Fibroblast of pulmonary artery (primary cell): ENCODE measurements at regions not wholly inside any gene's neighbourhood (a gene's known extent, or its start where the extent isn't known, plus 50 kb on each side); places are given as distances from the start of the nearest gene placed in this dataset.
A peak's percentile ranks its signal among the peaks of the same experiment; 100 is the strongest.

ENCODE experiments used
- DNase-seq: peaks from one replicate; pipeline ENCODE4 v3.0.0-alpha.2; 2010; ENCODE audit warnings: low read depth
- H3K4me3 ChIP-seq: replicated peaks from 2 replicates; pipeline ENCODE4 v1.5.1; 2011; ENCODE audit warnings: low read depth, mild to moderate bottlenecking, control low read depth, low read length, moderate library complexity
- TF ChIP-seq, protein P1 (sequence below): IDR thresholded peaks from 2 replicates; pipeline ENCODE4 v1.5.1; 2011; ENCODE audit warnings: mild to moderate bottlenecking, control low read depth, low read length, inconsistent platforms; ENCODE audit errors: missing control alignments

DNA sequence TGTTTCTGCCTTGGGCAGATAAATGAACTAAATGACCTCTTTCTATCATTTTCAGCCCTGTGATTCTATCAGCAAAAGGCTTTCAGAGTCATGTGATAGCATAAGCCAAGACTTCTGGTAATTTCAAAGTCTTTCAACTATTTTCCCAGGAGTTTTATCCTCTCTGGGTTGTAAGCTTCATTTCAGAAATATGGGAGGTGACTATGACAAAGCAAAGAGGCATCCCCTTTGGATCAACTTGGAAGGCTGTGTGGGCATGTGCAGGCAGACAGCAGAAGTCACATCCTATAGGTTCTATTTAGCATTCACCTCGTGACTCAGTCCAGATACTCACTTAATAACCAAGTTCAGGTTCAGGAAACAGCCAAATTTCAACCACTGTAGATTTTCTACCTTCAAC lies 149.0 kb upstream of the FST start:
- no peak overlapping the region for H3K4me3 ChIP-seq
- peak; percentile 61 for DNase-seq
- TF ChIP-seq, protein P1, sequence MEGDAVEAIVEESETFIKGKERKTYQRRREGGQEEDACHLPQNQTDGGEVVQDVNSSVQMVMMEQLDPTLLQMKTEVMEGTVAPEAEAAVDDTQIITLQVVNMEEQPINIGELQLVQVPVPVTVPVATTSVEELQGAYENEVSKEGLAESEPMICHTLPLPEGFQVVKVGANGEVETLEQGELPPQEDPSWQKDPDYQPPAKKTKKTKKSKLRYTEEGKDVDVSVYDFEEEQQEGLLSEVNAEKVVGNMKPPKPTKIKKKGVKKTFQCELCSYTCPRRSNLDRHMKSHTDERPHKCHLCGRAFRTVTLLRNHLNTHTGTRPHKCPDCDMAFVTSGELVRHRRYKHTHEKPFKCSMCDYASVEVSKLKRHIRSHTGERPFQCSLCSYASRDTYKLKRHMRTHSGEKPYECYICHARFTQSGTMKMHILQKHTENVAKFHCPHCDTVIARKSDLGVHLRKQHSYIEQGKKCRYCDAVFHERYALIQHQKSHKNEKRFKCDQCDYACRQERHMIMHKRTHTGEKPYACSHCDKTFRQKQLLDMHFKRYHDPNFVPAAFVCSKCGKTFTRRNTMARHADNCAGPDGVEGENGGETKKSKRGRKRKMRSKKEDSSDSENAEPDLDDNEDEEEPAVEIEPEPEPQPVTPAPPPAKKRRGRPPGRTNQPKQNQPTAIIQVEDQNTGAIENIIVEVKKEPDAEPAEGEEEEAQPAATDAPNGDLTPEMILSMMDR, result no peak

DNA sequence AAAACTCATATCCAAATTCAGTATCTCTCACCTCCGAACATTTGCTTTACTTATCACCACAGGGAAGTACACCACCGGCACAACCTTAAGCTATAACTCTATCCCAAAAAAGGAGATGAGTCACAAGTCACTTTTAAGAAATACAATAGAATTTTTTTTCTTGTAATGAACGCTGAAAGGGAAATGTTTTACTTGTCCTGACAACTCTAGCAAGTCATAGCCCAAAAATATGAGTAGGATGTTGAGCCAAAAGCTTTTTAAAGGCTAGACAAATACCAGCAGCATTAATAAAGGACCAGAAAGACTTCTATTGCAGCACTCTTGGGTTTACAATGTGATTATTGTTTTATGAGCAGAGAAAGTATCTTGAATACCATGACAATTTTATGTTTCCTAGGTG lies 147.3 kb upstream of the FST start:
- H3K4me3 ChIP-seq, result no peak overlapping the region
- TF ChIP-seq, protein P1, result no peak
- DNase-seq, result peak; percentile 71

DNA sequence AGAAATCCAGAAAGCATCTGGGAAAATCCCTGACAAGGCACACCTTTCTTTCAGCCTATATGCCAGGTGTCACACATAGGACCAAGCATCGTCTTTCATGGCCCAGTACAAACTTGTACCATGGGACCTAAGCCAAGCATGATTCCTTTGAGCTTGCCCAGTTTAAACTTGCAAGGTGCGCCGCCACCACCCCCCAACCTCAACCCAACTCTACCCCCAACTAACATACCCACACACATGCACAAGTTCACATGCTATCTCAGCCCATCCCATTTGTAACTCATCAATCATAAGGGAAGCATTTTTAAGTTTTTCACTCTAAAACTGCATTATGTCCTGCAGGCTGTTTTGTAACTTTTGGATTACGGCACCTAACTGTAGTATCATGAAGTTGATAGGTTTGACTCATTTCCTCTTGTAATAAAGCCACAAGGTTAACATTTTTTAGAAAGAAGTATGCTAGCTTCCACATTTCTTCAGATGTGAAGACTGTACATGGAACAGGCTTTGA lies 145.9 kb upstream of the FST start:
- peak; percentile 85 for DNase-seq
- TF ChIP-seq, protein P1, result no peak
- no peak overlapping the region for H3K4me3 ChIP-seq

DNA sequence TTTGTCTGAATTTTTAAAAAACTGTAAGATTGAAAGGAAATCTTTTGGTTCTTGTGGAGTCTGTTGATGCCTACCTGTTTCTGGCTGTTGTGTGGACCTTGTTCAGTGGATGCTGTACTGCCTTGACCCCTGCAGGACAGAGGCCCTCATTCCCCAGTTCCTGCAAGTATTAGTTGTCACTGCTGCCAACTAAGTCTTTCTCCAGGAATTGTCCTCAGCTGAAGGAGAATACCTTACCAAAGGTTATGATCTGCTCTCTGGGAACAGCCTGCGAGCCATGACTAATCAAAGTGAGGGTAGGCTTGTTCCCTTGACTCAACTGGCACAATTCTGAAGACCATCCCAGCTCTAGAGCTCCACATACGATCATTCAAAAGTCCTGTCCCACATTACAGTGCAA lies 145.3 kb upstream of the FST start:
- TF ChIP-seq, protein P1, result peak; percentile 31
- H3K4me3 ChIP-seq, result no peak overlapping the region
- peak; percentile 43 for DNase-seq

DNA sequence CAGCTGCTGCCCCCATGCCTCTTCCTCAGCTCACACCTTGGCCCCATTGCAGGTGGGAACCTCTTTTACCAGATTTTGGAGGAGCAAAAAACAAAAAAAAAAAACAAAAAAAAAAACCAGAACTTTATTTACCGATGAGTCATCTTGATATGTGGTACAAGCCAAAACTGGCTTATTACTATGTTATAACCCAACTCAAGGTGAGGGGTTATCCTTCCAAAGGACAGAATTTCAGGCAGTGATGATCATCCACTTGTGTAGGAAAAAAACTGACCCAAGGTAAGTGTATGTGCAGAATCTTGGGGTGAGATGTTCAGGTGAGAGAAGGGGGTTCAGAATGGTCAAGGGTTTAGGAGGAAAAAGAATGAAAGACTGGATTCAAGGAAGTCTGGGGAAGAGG lies 142.6 kb upstream of the FST start:
- no peak overlapping the region for H3K4me3 ChIP-seq
- DNase-seq, result no peak
- TF ChIP-seq, protein P1, result no peak

DNA sequence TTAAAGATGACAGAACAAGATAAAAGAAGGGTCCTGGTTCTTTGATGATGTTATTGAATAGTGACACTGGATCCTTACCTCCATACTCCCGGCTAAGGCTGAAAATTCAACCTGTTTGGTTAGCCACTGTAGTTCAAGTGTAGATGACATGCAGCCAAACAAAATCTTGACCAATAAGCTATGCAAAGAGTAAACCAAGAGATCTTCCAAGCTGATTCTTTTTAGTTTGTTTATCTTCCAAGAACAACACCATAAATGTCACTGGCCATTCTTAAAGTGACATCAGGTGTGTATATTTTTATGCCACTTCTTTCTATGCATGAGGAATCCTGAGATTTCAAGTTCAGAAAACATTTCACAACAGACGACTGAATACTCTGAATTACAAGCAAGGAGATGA lies 141.5 kb upstream of the FST start:
- H3K4me3 ChIP-seq, result no peak overlapping the region
- no peak for DNase-seq
- TF ChIP-seq, protein P1, result no peak

DNA sequence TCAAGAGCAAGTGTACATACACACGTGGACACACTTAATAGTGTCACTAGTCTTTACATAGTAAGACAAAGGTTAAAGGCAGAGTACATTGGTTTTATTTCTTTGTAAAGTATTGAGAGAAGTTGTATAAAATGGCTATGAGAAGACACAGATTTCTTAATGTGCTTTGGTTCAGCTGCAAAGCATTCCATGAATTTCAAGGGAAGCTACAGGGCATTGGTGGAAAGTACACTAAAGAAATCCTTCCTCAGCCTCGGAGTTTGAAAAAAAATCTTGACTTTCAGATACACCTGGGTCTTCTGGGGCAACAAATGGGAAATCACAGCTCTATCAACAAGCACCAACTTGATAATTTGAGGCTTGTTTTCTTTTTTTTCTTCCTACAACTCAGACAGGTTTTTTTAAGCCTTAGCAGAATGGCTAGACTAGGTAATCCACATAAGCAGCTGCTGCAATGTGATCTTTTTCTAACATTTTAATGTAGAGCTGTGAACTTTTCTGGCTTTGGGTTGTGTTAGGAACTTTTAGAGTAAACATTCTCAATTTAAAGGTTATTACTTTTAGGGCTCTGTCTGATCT lies 140.4 kb upstream of the FST start:
- no peak overlapping the region for H3K4me3 ChIP-seq
- DNase-seq, result no peak
- TF ChIP-seq, protein P1, result no peak
